ENCODE measurements at regions not wholly inside any gene's neighbourhood (a gene's known extent, or its start where the extent isn't known, plus 50 kb on each side); places are given as distances from the start of the nearest gene placed in this dataset. TPM values are rescaled to one million over a fixed set of nuclear protein-coding genes. Genes with fewer than 3 reads are reported as not detected.

Small RNAs in the stretch of these regions (small RNA-seq; reads per million reads assigned to genes)
- gene RNU6-1291P: not detected
